Osteocyte (in vitro differentiated cells): ENCODE measurements at regions not wholly inside any gene's neighbourhood (a gene's known extent, or its start where the extent isn't known, plus 50 kb on each side); places are given as distances from the start of the nearest gene placed in this dataset.

Experiments
- DNase-seq: peaks from one replicate; pipeline ENCODE4 v3.0.0; 2021; ENCODE audit warnings: mixed read lengths; ENCODE audit not compliant: unreplicated experiment; ENCODE audit errors: extremely low spot score
- H3K27ac Mint-ChIP-seq: one replicate; pipeline ENCODE4 v1.8.0; 2021; ENCODE audit warnings: mild to moderate bottlenecking, mixed read lengths; ENCODE audit not compliant: unreplicated experiment
- H3K27me3 Mint-ChIP-seq: one replicate; pipeline ENCODE4 v1.8.0; 2021; ENCODE audit warnings: mixed read lengths; ENCODE audit not compliant: unreplicated experiment
- H3K36me3 Mint-ChIP-seq: one replicate; pipeline ENCODE4 v1.8.0; 2021; ENCODE audit warnings: mixed read lengths; ENCODE audit not compliant: unreplicated experiment
- H3K4me1 Mint-ChIP-seq: one replicate; pipeline ENCODE4 v1.8.0; 2021; ENCODE audit warnings: mixed read lengths; ENCODE audit not compliant: unreplicated experiment
- H3K4me3 Mint-ChIP-seq: one replicate; pipeline ENCODE4 v1.8.0; 2021; ENCODE audit warnings: mild to moderate bottlenecking, moderate library complexity, mixed read lengths; ENCODE audit not compliant: unreplicated experiment
- H3K9me3 Mint-ChIP-seq: one replicate; pipeline ENCODE4 v1.8.0; 2021; ENCODE audit warnings: mixed read lengths; ENCODE audit not compliant: unreplicated experiment
- TF ChIP-seq, protein P1 (sequence below): fragments of 200-600 bp; sonication (generic); IDR thresholded peaks from 2 replicates; pipeline ENCODE4 v1.5.0; 2021; ENCODE audit warnings: antibody characterized with exemption, mild to moderate bottlenecking, moderate library complexity

DNA sequence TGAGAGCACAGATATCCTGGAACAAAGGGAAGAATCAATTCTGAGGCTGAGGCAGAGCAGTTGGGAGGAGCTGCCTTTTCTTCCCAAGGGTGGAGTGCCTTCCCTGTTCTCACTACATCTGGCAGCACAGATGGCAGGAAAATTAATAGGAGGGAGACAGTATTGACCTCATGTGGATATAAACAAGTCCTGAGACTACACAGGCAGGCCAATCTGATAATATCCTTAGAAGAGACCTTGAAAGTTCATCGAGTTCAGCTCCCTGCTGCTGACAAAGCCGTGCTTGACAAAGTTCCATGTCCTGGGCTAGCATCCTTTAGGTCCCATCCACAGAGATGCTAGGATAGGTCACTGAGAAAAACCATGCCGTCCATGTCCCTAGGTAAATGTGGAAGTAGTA, 1451.5 kb downstream of the EFNB2 start:
- no peak overlapping the region for H3K4me3 Mint-ChIP-seq
- TF ChIP-seq, protein P1, sequence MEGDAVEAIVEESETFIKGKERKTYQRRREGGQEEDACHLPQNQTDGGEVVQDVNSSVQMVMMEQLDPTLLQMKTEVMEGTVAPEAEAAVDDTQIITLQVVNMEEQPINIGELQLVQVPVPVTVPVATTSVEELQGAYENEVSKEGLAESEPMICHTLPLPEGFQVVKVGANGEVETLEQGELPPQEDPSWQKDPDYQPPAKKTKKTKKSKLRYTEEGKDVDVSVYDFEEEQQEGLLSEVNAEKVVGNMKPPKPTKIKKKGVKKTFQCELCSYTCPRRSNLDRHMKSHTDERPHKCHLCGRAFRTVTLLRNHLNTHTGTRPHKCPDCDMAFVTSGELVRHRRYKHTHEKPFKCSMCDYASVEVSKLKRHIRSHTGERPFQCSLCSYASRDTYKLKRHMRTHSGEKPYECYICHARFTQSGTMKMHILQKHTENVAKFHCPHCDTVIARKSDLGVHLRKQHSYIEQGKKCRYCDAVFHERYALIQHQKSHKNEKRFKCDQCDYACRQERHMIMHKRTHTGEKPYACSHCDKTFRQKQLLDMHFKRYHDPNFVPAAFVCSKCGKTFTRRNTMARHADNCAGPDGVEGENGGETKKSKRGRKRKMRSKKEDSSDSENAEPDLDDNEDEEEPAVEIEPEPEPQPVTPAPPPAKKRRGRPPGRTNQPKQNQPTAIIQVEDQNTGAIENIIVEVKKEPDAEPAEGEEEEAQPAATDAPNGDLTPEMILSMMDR: no peak
- peaks cover 3% of the 10 kb centered on the region for H3K4me1 Mint-ChIP-seq
- H3K9me3 Mint-ChIP-seq: no peaks in the 10 kb centered on the region
- DNase-seq: no peak
- H3K27ac Mint-ChIP-seq: no peak overlapping the region
- H3K27me3 Mint-ChIP-seq: no peaks in the 10 kb centered on the region
- H3K36me3 Mint-ChIP-seq: no peaks in the 10 kb centered on the region

DNA sequence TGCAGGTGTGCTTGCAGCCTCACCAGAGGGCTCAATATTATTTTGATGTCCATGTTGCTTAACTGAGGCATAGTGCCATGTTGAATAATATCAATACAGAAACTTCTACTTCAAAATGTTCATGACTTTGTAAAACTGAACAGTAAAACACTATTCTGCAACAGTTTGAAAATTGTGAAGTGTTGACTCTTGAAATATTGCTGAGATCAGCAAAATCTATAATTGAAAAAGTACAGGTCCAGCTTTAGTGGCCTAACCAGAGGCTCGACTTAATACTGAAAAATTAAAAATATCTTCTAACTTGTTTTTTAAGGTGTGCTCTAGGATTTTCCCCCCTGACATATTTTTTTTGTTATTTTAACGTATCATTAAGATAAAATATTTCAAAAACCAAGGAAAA, 1460.7 kb downstream of the EFNB2 start:
- Mint-ChIP-seq H3K4me3 (no peak overlapping the region), H3K27ac (no peak overlapping the region), H3K4me1 (peaks cover 3% of the 10 kb centered on the region), H3K9me3 (no peaks in the 10 kb centered on the region), H3K36me3 (no peaks in the 10 kb centered on the region), H3K27me3 (no peaks in the 10 kb centered on the region)
- TF ChIP-seq, protein P1: no peak
- DNase-seq: no peak

DNA sequence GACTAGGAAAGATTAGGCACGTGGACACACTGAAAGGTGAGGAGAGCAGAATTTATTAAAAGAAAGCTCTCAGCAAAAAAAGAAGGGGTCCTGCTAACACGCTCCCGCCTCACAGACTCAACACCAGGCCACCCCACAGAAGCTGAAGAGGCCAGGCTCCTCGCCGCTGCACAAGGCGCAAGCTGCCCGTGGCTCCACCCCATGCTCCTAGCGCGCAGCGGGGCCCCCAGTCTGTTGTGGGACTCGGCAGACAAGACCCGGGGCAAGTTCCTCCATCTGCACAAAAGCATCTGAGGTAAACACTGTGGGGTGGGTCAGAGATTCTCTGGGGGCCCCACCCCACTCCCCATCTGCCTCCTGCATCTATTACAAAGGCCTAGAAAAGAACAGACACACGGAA, 1462.4 kb downstream of the EFNB2 start:
- Mint-ChIP-seq H3K27ac (no peak overlapping the region), H3K36me3 (no peaks in the 10 kb centered on the region), H3K4me1 (peaks cover 3% of the 10 kb centered on the region), H3K27me3 (no peaks in the 10 kb centered on the region), H3K9me3 (no peaks in the 10 kb centered on the region), H3K4me3 (no peak overlapping the region)
- TF ChIP-seq, protein P1: no peak
- no peak for DNase-seq

DNA sequence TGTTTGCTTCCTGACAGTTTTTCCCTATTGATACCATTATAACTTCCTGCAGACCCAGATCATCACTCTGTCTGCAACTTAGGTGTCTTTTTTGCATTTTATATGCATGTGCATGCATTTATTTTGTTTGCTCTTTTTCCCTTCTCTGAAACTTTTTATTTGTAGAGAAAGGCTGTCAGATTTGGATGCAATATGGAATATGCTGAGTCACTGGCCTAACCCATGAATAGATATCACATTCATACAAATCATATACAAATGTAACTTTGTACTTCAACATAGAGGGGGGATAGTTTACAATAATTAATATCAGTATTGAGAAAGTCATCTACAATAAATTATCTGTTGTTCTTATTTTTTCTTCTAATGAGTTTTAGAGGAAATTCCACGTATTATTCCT, 1465.0 kb downstream of the EFNB2 start:
- H3K4me1 Mint-ChIP-seq: peaks cover 3% of the 10 kb centered on the region
- TF ChIP-seq, protein P1: no peak

DNA sequence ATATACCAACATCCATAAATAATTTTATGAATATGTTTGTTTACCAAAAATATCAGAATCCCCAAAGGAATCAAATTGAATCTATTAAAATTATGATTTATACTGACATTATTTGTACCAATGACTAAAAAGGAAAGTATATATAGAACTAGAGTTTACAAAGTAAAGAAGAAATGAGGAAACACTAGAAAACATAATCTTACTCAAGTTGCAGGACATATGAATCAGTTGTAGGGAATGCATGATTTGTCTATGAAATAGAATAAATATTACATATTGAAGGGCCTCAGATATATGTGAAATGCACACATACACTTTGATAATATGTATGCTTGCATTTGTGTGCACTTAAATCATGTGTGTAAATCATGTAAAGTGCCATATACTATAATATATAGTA, 1466.4 kb downstream of the EFNB2 start:
- H3K27me3 Mint-ChIP-seq: no peaks in the 10 kb centered on the region
- H3K27ac Mint-ChIP-seq: no peak overlapping the region
- H3K4me3 Mint-ChIP-seq: no peak overlapping the region
- peaks cover 3% of the 10 kb centered on the region for H3K4me1 Mint-ChIP-seq
- H3K36me3 Mint-ChIP-seq: no peaks in the 10 kb centered on the region
- TF ChIP-seq, protein P1: no peak
- DNase-seq: no peak
- no peaks in the 10 kb centered on the region for H3K9me3 Mint-ChIP-seq

More for the DNA sequence above, 1465.0 kb downstream of the EFNB2 start:
- no peak overlapping the region for H3K27ac Mint-ChIP-seq
- no peak overlapping the region for H3K4me3 Mint-ChIP-seq
- H3K36me3 Mint-ChIP-seq: no peaks in the 10 kb centered on the region
- H3K27me3 Mint-ChIP-seq: no peaks in the 10 kb centered on the region
- no peak for DNase-seq
- H3K9me3 Mint-ChIP-seq: no peaks in the 10 kb centered on the region
